ENCODE measurements at regions not wholly inside any gene's neighbourhood (a gene's known extent, or its start where the extent isn't known, plus 50 kb on each side); places are given as distances from the start of the nearest gene placed in this dataset.
A peak's percentile ranks its signal among the peaks of the same experiment; 100 is the strongest.

DNA sequence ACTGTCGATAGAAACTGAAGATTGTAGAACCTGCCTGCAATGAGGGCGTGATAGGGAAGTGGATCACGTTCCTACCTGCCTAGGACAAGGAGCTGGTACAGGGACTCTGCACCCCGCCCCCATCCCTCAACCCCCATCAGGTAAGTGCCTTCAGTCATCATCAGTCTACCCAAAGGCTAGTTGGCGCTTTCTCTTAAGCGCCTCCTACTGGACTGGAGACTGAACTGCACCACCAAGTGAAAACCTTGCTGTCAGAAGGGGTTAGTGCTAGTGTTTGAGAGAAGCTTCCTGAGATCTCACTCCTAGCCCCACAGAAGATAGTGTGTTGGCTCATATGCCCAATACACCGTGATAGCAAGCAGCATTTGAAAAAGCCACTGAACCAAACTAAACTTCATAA, 706.5 kb upstream of the MAN1A1 start:
- intact Hi-C loops (cut with micrococcal nuclease): no loop called here
- no peak overlapping the region for H3K4me3 Mint-ChIP-seq
- H3K4me1 Mint-ChIP-seq (ENCODE audit: low read depth): no peaks in the 10 kb centered on the region
- CTCF ChIA-PET: interaction anchor here (0.8 kb wide), 1 partner anchor 927 kb away, joined by 3 read pairs; no protein-coding TSS in a partner anchor
- DNase-seq (peak; percentile 7), ATAC-seq (no peak)
- no peaks in the 10 kb centered on the region for H3K27me3 Mint-ChIP-seq
- POLR2A ChIA-PET: no interaction called here
- H3K9me3 Mint-ChIP-seq: peaks cover 12% of the 10 kb centered on the region
- TF ChIP-seq, protein P1, sequence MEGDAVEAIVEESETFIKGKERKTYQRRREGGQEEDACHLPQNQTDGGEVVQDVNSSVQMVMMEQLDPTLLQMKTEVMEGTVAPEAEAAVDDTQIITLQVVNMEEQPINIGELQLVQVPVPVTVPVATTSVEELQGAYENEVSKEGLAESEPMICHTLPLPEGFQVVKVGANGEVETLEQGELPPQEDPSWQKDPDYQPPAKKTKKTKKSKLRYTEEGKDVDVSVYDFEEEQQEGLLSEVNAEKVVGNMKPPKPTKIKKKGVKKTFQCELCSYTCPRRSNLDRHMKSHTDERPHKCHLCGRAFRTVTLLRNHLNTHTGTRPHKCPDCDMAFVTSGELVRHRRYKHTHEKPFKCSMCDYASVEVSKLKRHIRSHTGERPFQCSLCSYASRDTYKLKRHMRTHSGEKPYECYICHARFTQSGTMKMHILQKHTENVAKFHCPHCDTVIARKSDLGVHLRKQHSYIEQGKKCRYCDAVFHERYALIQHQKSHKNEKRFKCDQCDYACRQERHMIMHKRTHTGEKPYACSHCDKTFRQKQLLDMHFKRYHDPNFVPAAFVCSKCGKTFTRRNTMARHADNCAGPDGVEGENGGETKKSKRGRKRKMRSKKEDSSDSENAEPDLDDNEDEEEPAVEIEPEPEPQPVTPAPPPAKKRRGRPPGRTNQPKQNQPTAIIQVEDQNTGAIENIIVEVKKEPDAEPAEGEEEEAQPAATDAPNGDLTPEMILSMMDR (IDR thresholded peaks at IDR 0.05): no peak
- no peaks in the 10 kb centered on the region for H3K36me3 Mint-ChIP-seq (ENCODE audit: low read depth)
- H3K27ac Mint-ChIP-seq: no peak overlapping the region

DNA sequence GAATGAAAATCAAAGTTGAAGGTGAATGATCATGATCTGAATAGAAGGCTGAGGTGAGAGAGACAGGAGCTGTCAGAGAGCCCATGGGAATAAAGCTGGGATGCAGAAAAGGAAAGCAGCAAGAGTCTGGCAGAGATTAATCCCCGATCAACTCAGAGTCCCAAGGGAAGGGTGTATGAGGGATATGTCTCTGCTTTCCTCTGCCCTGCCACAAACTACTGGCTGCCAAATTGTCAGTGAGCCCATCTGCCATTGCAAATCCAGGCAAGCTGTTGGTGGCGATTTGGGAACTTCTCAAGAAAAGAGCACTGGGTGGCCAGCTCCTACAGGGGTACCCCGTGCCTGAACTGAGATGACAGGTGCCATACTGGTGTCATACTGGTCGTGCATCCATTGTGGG, 705.5 kb upstream of the MAN1A1 start:
- H3K27me3 Mint-ChIP-seq: no peaks in the 10 kb centered on the region
- no peaks in the 10 kb centered on the region for H3K4me1 Mint-ChIP-seq (ENCODE audit: low read depth)
- ChIA-PET POLR2A (no interaction called here), CTCF (no interaction called here)
- H3K27ac Mint-ChIP-seq: no peak overlapping the region
- ATAC-seq (no peak), DNase-seq (no peak)
- H3K36me3 Mint-ChIP-seq (ENCODE audit: low read depth): no peaks in the 10 kb centered on the region
- peaks cover 10% of the 10 kb centered on the region for H3K9me3 Mint-ChIP-seq
- no peak overlapping the region for H3K4me3 Mint-ChIP-seq
- intact Hi-C loops (cut with micrococcal nuclease): no loop called here
- TF ChIP-seq, protein P1 (IDR thresholded peaks at IDR 0.05): no peak

GRCh38 chr6:120039664-120040063, 690.1 kb upstream of the MAN1A1 start:
- Mint-ChIP-seq H3K36me3 (ENCODE audit: low read depth) (no peaks in the 10 kb centered on the region), H3K27me3 (peaks cover 3% of the 10 kb centered on the region), H3K9me3 (no peaks in the 10 kb centered on the region), H3K27ac (no peak overlapping the region), H3K4me1 (ENCODE audit: low read depth) (no peaks in the 10 kb centered on the region), H3K4me3 (no peak overlapping the region)
- ChIA-PET CTCF (no interaction called here), POLR2A (no interaction called here)
- TF ChIP-seq, protein P1 (IDR thresholded peaks at IDR 0.05): no peak
- intact Hi-C loops (cut with micrococcal nuclease): loop anchor here (10.0 kb wide), 1 partner anchor 785 kb away; no protein-coding TSS in a partner anchor
- ATAC-seq (no peak), DNase-seq (no peak)

- ChIA-PET POLR2A (no interaction called here), CTCF (no interaction called here)
- intact Hi-C loops (cut with micrococcal nuclease): no loop called here
- ATAC-seq: no peak
- Mint-ChIP-seq H3K27ac (no peak overlapping the region), H3K36me3 (ENCODE audit: low read depth) (no peaks in the 10 kb centered on the region), H3K27me3 (no peaks in the 10 kb centered on the region), H3K4me3 (no peak overlapping the region), H3K4me1 (ENCODE audit: low read depth) (no peaks in the 10 kb centered on the region), H3K9me3 (no peaks in the 10 kb centered on the region)
- TF ChIP-seq, protein P1 (IDR thresholded peaks at IDR 0.05): no peak
- no peak for DNase-seq
Observed at GRCh38 chr6:120031837-120032236, 682.3 kb upstream of the MAN1A1 start.

GRCh38 chr6:120026791-120027190, 677.2 kb upstream of the MAN1A1 start:
- H3K27ac Mint-ChIP-seq: no peak overlapping the region

More at GRCh38 chr6:120026791-120027190, 677.2 kb upstream of the MAN1A1 start:
- no peaks in the 10 kb centered on the region for H3K4me1 Mint-ChIP-seq (ENCODE audit: low read depth)
- no peak overlapping the region for H3K4me3 Mint-ChIP-seq
- no peak for DNase-seq
- POLR2A ChIA-PET: no interaction called here
- no peak for ATAC-seq
- CTCF ChIA-PET: no interaction called here
- intact Hi-C loops (cut with micrococcal nuclease): no loop called here
- H3K9me3 Mint-ChIP-seq: no peaks in the 10 kb centered on the region
- H3K27me3 Mint-ChIP-seq: no peaks in the 10 kb centered on the region
- no peaks in the 10 kb centered on the region for H3K36me3 Mint-ChIP-seq (ENCODE audit: low read depth)
- TF ChIP-seq, protein P1 (IDR thresholded peaks at IDR 0.05): no peak

All from activated CD8-positive, alpha-beta T cell treated with anti-CD3 and anti-CD28 coated beads for 36 hours (primary cell).